ENCODE measurements at regions not wholly inside any gene's neighbourhood (a gene's known extent, or its start where the extent isn't known, plus 50 kb on each side); places are given as distances from the start of the nearest gene placed in this dataset.

DNA sequence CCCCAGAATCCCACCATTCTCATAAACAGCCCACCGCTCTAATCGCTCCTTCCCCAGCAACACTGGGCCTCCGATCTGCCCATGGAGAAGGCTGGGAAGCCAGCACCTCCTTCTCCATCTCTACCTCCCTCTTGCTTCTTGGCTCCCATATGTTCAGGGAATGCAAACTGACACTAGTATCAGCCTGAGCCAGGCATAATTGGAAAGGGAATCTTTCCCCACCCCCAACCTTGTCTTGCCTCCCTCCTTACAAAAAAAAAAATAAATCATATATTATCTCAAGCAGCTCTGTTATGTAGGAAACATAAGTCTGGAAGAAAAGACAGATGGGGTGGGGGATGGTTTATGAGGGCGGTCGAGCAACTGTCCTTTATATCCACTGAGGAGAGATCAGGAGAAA, 127.2 kb downstream of the NAV1 start:
- ChIA-PET CTCF (no interaction called here), POLR2A (no interaction called here)
- Histone ChIP-seq H3K4me3 (ENCODE audit: control extremely low read depth in 1 of 5, extremely low read depth in 1 of 5, insufficient read depth in 1 of 5, low read depth in 2 of 5, low read length in 4 of 5) (no peak overlapping the region), H3K79me2 (ENCODE audit: control insufficient read depth, insufficient read depth, low read length) (no peaks in the 10 kb centered on the region), H3K9me3 (ENCODE audit: control extremely low read depth in 1 of 3, control insufficient read depth in 2 of 3, insufficient read depth in 1 of 3, low read length in 2 of 3) (no peaks in the 10 kb centered on the region), H3K36me3 (replicated peaks in 1 of 2; ENCODE audit: control extremely low read depth in 1 of 2, control insufficient read depth in 1 of 2, extremely low read depth in 1 of 2, insufficient read depth in 2 of 2, low read length in 1 of 2) (no peaks in the 10 kb centered on the region), H4K20me1 (ENCODE audit: control insufficient read depth, insufficient read depth, low read length, poor library complexity, severe bottlenecking) (no peaks in the 10 kb centered on the region), H3K27me3 (replicated peaks in 1 of 4; ENCODE audit: control extremely low read depth in 1 of 4, control insufficient read depth in 3 of 4, insufficient read depth in 4 of 4, low read length in 3 of 4) (no peaks in the 10 kb centered on the region), H3K4me1 (ENCODE audit: control insufficient read depth in 2 of 2, insufficient read depth in 2 of 2, low read length in 2 of 2) (no peaks in the 10 kb centered on the region), H3K9ac (ENCODE audit: low read length) (no peak overlapping the region), H3K27ac (ENCODE audit: low read length in 2 of 2) (no peak overlapping the region), H2AFZ (ENCODE audit: insufficient read depth, low read depth, low read length, poor library complexity, severe bottlenecking) (no peak overlapping the region), H3K4me2 (replicated peaks; ENCODE audit: low read depth, low read length, poor library complexity, severe bottlenecking) (no peak overlapping the region)
- H3K27ac Mint-ChIP-seq, result no peak overlapping the region
- DNase-seq (no peak), ATAC-seq (ENCODE audit: low read depth) (no peak)
- no peaks in the 10 kb centered on the region for H3K9me3 Mint-ChIP-seq (ENCODE audit: insufficient read depth)
- H3K4me3 Mint-ChIP-seq, result no peak overlapping the region
- TF ChIP-seq, protein P1, sequence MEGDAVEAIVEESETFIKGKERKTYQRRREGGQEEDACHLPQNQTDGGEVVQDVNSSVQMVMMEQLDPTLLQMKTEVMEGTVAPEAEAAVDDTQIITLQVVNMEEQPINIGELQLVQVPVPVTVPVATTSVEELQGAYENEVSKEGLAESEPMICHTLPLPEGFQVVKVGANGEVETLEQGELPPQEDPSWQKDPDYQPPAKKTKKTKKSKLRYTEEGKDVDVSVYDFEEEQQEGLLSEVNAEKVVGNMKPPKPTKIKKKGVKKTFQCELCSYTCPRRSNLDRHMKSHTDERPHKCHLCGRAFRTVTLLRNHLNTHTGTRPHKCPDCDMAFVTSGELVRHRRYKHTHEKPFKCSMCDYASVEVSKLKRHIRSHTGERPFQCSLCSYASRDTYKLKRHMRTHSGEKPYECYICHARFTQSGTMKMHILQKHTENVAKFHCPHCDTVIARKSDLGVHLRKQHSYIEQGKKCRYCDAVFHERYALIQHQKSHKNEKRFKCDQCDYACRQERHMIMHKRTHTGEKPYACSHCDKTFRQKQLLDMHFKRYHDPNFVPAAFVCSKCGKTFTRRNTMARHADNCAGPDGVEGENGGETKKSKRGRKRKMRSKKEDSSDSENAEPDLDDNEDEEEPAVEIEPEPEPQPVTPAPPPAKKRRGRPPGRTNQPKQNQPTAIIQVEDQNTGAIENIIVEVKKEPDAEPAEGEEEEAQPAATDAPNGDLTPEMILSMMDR (IDR thresholded peaks at IDR 0.05), result no peak
- no peak for TF ChIP-seq EZH2 (IDR thresholded peaks at IDR 0.05; ENCODE audit: borderline replicate concordance, insufficient read depth, low read depth, low read length, poor library complexity, severe bottlenecking)
- 88% methylated on average over 4 of the region's 5 CpGs for WGBS (ENCODE audit: insufficient coverage)
- H3K27me3 Mint-ChIP-seq, result peaks cover 15% of the 10 kb centered on the region
- no peaks in the 10 kb centered on the region for H3K4me1 Mint-ChIP-seq
- intact Hi-C loops (cut with micrococcal nuclease), result no loop called here

- 96% methylated on average over 4 of the region's 5 CpGs for WGBS (ENCODE audit: insufficient coverage)
- no peak for ATAC-seq (ENCODE audit: low read depth)
- no peaks in the 10 kb centered on the region for H4K20me1 ChIP-seq (ENCODE audit: control insufficient read depth, insufficient read depth, low read length, poor library complexity, severe bottlenecking)
- Mint-ChIP-seq H3K9me3 (ENCODE audit: insufficient read depth) (no peaks in the 10 kb centered on the region), H3K27me3 (peaks cover 15% of the 10 kb centered on the region), H3K27ac (no peak overlapping the region), H3K4me1 (no peaks in the 10 kb centered on the region), H3K4me3 (no peak overlapping the region)
- H3K36me3 ChIP-seq (replicated peaks in 1 of 2; ENCODE audit: control extremely low read depth in 1 of 2, control insufficient read depth in 1 of 2, extremely low read depth in 1 of 2, insufficient read depth in 2 of 2, low read length in 1 of 2), result no peaks in the 10 kb centered on the region
- ChIA-PET CTCF (no interaction called here), POLR2A (no interaction called here)
- H3K4me1 ChIP-seq (ENCODE audit: control insufficient read depth in 2 of 2, insufficient read depth in 2 of 2, low read length in 2 of 2), result no peaks in the 10 kb centered on the region
- intact Hi-C loops (cut with micrococcal nuclease), result no loop called here
- DNase-seq, result no peak
- H3K4me3 ChIP-seq (ENCODE audit: control extremely low read depth in 1 of 5, extremely low read depth in 1 of 5, insufficient read depth in 1 of 5, low read depth in 2 of 5, low read length in 4 of 5), result no peak overlapping the region
- H3K27ac ChIP-seq (ENCODE audit: low read length in 2 of 2), result no peak overlapping the region
- no peak for TF ChIP-seq EZH2 (IDR thresholded peaks at IDR 0.05; ENCODE audit: borderline replicate concordance, insufficient read depth, low read depth, low read length, poor library complexity, severe bottlenecking)
- TF ChIP-seq, protein P1 (IDR thresholded peaks at IDR 0.05), result no peak
- H3K27me3 ChIP-seq (replicated peaks in 1 of 4; ENCODE audit: control extremely low read depth in 1 of 4, control insufficient read depth in 3 of 4, insufficient read depth in 4 of 4, low read length in 3 of 4), result no peaks in the 10 kb centered on the region
- no peaks in the 10 kb centered on the region for H3K79me2 ChIP-seq (ENCODE audit: control insufficient read depth, insufficient read depth, low read length)
- H3K9me3 ChIP-seq (ENCODE audit: control extremely low read depth in 1 of 3, control insufficient read depth in 2 of 3, insufficient read depth in 1 of 3, low read length in 2 of 3), result no peaks in the 10 kb centered on the region
- no peak overlapping the region for H3K9ac ChIP-seq (ENCODE audit: low read length)
- no peak overlapping the region for H2AFZ ChIP-seq (ENCODE audit: insufficient read depth, low read depth, low read length, poor library complexity, severe bottlenecking)
- no peak overlapping the region for H3K4me2 ChIP-seq (replicated peaks; ENCODE audit: low read depth, low read length, poor library complexity, severe bottlenecking)
Measured at GRCh38 chr1:201666645-201667044, 127.7 kb downstream of the NAV1 start.

Data from B cell (primary cell).